ENCODE measurements at regions not wholly inside any gene's neighbourhood (a gene's known extent, or its start where the extent isn't known, plus 50 kb on each side); places are given as distances from the start of the nearest gene placed in this dataset.

DNA sequence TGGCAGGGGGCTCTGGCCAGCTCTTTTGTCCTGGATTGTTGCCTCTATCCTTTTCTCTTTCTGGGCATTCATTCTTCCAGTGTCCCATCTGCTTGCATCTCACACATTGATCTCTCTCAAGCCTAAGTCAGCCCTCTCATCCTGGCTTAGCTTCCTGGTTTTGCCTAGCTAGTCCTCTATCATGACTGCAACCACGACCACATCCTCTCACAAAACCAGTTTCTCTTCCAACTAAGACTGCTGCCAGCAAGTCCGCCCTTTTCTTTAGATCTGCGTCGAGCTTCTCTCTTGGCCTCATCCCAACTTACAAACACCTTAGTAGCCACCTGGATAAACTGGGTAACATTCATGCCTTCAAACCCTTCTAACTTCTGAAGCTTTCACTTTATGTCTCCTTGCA lies 212.2 kb upstream of the HTR2A start:
- no peak for DNase-seq

DNA sequence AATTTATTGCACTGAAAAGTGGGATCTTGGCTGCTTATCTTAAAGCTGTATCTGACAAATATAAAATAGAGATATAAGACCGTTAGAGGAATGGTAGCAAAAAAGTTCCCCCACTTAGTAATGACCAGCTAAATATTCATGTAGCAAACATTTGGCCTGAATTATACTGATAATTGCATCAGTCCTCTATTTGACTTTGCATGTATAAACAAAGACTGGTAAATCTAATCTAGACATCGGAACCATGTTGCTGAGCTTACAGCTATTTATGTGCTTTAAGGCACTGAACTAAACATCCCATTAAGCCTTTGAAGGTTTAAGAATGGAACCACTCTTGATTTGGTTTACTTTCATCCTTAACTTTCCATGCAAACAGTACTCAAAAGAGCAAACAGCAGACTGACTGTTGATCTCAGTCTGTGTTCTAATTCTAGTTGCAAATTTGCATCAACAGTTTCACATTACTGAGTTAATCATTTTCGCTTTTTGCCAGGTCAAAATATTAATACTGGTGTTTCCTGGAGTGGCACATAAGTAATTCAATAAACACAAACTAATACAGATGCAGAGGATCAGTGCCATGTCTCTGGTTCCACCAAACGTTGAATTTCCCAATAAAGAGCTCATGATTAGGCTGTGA lies 203.5 kb upstream of the HTR2A start:
- no peak for DNase-seq

DNA sequence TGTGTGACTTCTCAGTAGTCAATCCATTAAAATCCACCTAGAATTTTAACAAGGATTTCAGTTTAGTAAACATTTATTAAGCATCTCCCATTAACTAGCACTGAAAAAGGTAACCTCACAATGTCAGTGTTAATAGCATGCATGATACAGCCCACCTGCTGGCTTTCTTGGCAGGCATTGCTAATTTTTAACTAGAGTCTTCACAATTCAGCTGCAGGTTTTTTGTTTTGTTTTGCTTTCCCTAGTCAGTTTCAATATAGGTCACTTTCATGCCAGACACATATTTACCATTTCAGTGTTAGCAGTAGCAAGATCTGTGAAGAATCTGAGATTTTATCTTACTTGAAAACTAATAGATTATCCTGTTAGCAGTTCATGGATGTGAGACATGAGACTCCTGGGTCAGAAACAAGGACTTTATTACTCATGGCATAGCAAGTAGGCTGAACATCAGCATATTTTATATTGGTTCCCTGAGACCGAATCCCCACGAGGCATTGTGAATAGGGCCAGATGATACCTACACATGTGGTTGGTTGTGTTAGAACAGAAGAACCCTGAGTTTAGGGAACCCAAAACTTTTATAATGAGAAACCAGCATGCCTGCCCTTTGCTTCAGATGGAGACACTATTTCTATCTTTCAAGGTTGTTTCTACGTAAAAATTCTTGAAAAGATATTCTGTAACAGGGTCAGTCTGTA lies 198.0 kb upstream of the HTR2A start:
- no peak for DNase-seq

DNA sequence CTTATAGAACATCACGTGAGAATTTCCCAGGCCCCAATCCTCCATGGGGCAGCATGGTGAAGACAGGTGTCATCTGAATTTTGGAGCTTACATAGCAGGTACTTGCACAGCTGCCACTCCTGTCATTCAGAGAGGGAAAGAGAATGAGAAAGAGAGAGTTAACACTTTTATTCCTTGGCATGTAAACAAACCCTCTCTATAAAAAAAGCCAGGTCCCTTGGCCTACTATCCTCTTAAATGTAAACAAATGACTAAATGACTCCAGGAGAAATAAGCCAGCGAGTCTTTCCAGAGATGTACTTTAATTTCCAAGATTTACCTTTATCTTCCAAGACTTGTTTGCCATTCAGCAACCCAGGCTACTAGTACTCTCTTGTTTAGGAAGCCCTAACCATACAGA lies 195.3 kb upstream of the HTR2A start:
- DNase-seq: no peak

DNA sequence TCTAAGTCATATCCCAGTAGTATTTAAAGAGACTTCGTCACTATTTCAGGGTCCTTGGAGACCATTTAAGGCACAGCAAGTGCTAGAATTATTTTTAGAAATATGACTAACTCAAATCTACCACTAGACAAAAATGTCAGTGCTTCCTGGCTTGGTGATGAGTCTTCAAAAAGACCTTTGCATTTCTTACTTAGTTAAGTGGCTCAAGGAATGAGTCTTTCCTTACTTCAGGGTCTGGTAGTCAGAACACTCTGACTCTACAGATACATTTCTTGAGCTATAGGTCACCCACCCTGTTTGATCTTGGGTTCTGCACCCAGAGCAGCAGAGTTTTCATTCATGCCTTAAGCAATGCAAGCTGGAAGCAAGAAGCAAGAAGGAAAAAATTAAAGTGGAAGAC lies 191.0 kb upstream of the HTR2A start:
- no peak for DNase-seq

DNA sequence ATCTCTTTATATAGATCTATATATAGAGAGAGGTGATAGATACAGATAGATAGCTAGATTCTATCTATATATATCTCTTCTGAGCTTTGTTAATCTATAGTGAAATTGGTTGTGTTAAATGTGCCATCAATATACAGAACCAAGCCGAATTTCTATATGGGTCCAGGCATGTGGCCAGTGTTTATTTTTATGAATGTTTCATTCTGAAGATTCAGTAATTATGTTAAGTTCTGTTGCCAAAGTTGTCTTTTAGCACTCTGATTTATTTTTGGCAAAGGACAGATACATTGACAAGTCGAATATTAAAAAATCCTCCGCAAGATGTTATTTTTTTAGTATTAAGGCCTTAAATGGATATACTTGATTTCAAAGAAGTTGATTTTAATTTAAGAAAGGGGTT lies 190.4 kb upstream of the HTR2A start:
- DNase-seq: no peak

DNA sequence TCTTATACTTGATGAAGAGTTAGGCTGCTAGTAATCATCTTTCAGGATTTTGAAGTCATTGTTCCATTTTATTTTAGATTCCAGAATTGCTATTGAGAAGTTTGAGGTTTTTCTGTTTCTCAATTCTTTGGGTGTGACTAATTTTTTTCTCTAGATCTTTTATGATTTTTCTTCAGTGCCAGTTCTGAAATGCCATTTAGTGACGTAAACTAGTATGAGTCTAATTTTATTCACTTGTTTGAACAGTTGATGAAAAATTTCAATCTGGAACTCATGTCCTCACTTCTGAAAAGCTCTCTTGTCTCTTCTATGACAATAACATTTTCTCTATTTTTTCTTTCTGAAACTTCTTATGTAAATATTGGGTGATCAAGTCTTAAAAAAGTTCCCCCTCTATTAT lies 188.5 kb upstream of the HTR2A start:
- DNase-seq: no peak

DNA sequence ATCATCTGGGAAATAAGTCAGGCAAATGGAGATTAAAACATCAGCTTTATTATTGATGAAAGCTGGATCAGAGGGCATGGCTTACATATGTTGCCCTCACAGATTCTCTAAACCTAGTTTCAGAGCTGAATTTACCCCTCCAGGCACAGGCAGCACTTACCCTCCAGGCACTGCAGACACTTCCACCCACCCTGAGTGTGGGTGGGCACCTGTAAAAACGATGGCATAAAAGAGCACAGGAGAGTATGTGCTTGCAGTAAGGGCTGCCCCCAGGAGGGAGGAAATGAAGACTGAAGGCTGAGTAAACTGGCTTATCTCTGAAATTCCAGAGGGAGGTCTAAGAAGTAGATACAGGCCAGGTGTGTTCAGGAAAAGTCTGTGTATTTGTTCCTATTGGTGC lies 185.0 kb upstream of the HTR2A start:
- DNase-seq: no peak

DNA sequence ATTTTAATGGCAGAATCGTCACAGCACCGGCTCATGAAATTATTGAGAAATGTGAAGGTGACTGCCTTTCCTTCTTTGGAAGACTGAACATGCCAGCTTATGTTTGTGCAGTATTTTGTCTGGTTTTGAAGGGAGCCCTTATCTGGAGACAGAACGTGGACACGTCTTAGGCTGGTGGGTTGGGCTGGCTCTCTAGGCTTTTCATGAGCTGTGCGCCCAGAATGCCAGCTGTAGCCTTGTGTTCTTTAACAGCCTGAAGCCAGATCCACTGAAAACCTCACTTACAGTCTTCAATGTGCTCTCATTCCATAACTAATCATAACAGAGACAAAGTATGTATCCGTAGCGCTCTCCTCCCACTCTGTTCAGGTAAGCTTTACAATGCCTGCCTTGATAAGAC lies 184.4 kb upstream of the HTR2A start:
- DNase-seq: no peak

DNA sequence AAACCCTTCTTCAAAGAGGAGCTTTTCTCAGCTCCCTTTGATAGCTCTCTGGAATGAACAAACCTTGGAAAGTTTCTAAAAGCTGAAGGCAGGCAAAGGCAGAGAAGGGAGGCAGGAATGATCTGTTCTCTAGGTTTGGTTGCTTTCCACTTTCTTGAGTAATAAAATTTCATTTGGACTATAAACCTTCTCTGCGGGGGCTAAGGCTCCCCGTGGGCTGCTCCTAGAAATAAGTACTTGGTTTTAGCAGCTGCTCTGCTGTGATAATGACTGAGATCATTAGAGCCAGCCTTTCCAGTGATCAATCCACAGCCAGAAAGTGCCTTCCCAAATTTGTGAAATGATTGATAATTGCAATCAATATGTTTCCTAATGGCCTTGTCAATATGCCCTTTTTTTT lies 183.8 kb upstream of the HTR2A start:
- no peak for DNase-seq

DNA sequence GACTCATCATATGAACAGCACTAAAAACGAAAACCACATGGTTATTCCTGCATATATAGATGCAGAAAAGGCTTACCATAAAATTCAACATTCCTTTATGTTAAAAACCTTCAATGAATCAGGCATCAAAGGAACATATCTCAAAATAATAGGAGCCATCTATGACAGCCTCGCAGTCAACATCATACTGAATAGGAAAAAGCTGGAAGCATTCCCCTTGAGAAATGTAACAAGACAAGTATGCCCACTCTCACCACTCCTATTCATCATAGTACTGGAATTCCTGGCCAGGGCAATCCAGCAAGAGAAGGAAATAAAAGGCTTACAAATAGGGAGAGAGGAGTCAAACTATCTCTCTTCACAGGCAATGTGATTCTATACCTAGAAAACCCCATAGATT lies 179.6 kb upstream of the HTR2A start:
- no peak for DNase-seq

DNA sequence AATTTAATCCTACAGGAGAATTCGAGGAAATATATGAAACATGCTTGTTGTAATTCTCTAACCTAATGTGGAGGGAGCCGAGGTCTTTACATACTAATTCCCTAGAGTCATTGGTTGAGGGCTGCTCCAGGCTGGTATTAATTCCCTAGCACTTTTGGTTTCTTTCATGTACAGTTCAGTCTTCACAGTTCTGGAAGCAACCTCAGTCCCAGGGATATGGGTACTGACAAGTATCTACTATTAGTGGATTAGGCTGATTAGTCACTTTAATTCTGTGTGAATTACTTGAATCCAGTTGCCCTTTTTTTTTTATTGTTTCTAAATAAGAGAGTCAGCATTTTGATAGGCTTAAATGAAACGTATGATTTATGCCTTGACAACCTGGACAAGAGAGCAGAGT lies 172.3 kb upstream of the HTR2A start:
- DNase-seq: no peak

DNA sequence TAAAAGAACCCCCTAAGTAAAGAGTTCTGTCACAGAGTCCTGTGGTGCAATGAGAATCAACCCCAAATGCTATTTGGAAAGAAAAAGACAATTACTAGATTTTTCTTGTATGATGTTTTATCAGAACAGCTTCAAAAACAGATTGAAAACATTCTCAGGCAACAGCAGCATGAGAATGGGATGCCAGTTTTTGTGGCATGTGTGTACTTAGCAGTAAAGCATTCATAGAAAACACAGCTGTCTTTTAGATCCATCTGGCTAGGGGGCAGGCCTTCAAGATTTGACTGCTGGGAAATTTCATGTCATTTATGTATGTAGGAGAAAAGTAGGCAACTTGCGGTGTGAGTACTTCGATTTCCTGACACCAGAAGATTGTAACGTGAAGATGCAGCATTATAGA lies 170.5 kb upstream of the HTR2A start:
- DNase-seq: no peak

DNA sequence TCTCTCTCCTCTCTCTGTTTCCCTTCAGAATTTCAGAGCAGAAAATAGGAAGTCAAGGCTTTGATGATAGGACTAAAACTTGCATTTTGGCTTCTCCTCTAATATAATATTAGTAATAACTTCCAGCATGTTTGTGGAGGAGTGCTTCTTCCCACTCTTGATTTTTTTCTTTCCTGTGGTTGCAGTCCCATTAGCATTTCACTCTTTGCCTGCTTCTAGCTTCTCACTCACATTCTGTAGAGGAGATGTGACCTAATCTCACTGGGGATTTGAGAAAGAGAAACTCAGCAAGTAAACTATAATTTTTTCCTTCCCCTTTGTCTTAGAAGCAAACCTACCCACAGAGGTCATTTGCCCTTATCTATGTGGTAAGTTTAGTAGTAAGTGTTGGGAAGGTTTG lies 169.4 kb upstream of the HTR2A start:
- no peak for DNase-seq

DNA sequence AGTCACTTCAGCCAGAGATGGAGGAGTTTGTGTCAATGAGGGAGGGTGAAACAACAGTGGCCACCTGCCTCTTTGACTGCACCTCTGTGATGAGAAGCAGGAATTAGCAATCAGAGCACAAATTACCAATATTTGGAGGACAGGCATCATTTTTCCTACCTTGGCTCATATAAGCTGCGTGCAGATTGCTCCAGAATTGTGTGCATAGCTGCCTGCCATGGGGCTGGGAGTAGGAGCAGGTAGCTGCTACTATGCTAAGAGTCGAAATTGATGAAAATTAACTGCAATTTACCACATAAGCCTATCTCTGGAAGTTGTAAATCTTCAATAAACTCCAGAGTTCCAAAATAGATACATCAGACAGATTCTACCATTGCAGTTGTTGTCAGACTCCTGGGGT lies 167.5 kb upstream of the HTR2A start:
- DNase-seq: no peak

DNA sequence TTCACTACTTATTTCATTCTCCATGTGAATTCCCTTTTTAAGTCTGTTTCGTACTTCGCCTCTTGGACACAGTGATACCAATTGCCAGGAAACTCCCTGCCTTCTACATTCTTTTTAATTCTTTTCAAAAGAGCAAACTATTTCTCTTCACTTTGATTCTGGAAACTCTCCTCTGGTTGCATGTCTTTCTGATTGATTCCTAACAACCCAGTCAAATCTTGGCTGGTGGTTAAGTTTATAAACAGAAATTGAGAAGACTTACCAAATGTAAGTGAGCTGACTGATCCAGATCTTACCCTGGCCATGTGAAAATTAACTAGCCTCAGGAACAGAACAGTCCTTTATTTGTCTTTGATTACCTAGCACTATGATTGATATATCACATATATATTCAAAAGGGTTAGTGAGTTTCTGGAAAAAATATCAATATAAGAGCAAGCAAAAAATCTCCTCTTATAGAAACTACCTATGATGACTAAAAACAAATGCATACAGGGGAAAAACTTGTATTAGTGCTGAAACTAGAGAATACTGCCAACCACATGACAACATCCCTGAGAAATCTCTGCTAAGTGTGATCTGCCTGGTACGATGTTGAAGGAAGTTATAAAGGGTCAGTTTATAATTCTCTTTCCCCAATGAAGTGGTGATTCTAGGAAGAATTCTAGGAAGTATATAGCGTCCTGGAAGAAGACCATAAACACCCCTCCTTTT lies 152.6 kb upstream of the HTR2A start:
- no peak for DNase-seq

DNA sequence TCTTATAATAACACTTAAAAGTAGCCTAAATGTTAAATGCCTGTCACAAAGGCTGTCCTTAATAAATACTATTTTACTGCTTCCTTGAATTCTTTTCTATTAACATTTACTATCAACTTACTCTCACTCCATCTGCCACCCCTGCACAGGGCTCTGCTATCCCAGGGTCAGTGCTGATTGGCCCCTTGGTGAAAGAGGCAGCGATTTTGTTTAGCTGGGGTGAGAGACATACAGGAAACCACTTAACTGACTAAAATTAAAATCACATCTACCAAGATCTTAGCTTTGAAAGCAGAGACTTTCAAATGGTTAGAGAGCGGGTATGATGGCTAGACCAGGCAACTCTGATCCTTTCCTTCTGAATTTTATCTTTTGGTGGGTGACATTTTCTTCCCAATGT lies 149.9 kb upstream of the HTR2A start:
- no peak for DNase-seq

DNA sequence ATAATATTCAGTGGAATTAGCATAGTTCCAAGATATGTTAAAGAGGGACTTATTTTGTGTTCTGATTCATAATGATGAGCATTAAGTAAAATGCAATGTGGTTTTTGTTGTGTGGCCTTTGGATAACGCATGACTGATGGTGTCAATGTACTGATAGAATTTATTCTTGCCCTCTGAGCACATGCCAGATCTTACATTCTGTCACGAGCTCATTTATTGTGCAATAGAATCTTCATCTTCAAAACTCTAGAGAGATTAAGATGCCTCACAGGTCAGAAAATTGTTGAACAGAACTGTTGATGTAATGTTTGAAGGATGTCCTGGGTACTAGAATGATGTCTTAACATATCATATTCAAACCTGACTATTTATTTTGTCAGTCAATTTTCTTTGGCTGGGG lies 148.0 kb upstream of the HTR2A start:
- DNase-seq: no peak

DNA sequence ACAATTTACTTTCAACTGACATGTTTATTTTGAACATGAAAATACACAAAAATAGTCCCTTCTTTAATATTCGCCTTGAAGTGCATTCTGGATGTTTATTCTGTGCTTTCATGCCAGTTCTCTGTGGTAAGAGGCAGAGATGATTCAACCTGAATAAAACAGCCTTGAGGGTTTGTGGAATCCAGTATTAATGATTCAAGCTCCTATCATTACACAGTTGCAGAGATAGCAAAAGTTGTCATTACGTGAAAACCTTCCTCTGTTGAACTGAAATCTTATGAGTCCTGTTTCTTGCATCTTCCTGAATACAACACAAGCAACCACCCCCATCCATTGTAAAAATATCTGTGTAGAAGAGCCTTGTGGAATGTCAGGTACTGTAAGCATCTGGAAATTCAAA lies 142.3 kb upstream of the HTR2A start:
- DNase-seq: no peak

DNA sequence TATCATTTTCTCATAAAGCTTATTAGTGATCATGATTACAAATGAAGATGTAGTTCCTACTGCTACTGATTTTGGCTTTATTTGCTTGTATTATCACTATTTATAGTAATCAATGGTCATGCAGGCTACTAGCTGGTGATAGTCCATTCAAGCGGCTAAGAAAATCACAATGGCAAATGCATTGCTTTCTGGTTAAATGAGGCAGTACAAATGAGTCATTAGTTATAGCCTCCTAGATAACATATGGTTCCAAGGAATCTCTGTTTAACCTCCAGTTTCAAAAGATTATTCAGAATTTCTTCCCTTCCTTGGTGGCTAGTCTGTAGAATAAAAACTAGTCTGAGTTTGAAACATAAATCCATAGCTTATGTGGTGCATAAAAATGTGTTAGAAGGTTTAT lies 141.3 kb upstream of the HTR2A start:
- no peak for DNase-seq

DNA sequence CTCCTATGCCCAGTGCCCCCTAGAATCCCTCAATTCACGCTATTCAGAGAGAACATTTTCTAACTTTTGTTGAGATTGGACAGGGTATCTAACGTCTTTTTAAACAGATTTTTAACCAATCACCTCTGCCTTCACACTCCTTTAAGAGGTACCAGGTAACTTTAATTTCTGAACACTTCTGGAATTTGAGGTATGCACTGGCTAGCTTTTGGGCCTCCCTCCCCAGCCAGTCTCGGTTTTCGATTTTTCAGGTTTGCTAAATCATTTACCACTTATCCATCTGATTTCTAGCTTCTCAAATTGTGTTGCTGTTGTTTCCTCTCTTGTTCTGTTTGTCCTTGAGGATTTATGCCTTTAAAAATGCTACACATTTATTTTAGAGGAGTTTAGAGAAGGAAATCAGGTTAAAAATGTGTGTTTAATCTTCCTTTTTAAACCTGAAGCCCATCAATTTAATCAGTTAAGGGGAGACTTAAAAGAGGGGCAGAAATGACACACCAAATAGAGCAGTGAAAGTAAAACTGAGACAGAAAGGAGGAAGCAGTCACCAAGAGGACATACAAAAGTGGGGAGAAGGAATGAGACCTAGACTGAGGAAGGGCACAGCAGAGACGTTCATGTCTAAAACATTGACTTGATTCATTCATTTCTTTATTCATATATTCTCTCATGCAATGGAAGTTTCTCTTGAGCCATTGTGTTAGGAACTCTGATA lies 139.6 kb upstream of the HTR2A start:
- DNase-seq: no peak

DNA sequence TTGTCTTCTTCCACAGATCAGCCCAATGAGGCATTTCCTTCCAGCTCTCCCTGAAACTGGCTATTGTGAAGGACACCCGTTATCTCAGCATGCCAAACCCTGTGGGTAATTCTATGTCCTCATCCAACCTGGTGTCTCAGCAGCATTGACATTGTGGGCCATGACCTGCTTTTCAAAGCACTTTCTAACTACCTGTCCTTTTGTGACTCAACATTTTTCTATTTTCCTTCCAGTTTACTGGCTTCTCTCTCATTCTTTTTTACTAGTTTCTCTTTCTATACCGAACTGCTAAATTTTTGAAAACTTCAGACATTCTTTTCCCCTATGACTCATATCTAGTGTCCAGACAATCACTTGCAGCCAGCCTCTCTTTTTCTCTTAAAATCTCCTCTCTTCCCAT lies 136.4 kb upstream of the HTR2A start:
- no peak for DNase-seq

DNA sequence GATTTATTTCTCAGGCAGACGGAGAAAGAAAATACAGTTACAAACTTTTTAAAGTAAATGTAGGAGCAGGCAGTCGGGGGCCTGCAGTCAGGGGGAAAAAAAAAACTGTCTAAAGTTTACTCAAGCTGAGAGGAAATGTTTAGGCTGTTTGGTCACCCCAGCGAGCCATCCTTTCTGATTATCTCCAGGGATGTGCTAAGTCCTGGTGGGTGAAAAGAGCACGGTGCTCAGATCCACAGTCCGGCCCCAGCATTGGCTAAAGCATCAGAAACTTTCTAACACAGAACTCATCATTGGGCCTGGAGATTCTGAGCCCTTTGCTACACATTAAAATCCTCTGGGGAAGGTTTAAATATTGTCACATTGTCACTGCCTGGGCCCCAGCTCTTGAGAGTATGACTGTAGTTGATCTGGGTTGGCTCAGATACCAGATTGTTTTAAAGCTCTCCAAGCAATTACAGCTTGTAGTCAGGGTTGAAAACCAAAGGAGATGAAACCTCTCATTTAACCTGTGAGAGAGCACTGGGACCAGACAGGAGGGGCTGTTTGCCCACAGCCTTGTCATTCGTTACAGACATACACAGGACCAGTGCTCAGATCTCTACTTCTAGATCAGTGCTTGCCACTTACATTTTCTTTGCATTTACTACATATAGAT lies 131.1 kb upstream of the HTR2A start:
- no peak for DNase-seq
